ENCODE measurements at regions not wholly inside any gene's neighbourhood (a gene's known extent, or its start where the extent isn't known, plus 50 kb on each side); places are given as distances from the start of the nearest gene placed in this dataset.
A peak's percentile ranks its signal among the peaks of the same experiment; 100 is the strongest.

DNA sequence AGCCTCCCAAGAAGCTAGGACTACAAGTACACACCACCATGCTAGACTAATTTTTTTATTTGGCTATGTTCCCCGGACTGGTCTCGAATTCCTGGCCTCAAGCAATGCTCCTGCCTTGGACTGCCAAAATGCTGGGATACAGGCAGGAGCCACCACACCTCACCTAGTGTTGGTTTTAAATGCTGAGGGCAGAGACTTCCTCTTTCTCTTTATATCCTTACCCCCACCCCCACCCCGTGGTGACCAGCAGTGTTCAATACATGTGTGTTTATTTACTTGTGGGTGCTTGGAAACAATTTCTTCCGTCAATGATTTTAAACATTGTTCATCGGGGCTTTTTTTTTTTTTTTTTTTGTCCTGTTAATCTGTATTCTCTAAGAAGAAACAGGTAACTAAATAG is 158.9 kb downstream of the ZBTB18 start:
- Mint-ChIP-seq H3K4me3 (no peak overlapping the region), H3K36me3 (ENCODE audit: low read depth) (no peaks in the 10 kb centered on the region), H3K27ac (no peak overlapping the region), H3K27me3 (peaks cover 10% of the 10 kb centered on the region), H3K4me1 (no peaks in the 10 kb centered on the region)
- ATAC-seq (no peak), DNase-seq (no peak)
- no peaks in the 10 kb centered on the region for H3K9me3 ChIP-seq (ENCODE audit: control insufficient read depth, low read length, poor library complexity, severe bottlenecking)

DNA sequence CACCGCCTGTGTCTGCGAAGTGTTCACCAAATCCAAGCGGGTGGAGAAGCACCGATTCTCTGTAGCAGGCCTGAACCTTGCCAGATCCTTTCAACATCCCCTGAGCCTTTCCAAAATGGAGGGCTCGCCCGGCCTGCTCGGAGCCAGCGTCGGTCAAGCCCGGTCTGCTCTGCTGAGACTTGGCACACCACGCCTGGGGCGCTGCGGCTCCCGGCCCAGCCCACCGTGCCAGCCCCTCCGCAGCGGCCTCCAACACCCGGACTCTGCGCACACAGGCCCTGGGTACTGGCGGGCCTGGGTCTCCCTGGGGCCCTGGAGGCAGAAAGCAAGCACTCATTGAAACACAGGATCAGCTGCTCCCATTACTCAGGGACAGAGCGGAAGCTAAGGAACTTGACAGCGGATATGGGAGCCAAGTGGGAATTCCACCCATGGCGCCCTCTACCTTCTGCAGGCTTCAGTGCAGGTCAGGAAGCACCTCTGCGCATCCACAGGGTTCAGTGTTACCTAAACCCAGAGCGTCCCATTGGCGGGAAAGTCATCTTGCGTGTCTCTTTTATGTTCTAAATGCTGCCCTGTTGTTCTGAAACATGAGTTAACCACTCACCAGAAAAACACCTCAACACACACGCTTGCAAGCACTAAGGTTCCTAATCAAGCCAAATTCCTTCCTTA is 159.9 kb downstream of the ZBTB18 start:
- Mint-ChIP-seq H3K27ac (no peak overlapping the region), H3K27me3 (peaks cover 16% of the 10 kb centered on the region), H3K36me3 (ENCODE audit: low read depth) (no peaks in the 10 kb centered on the region), H3K4me3 (no peak overlapping the region), H3K4me1 (no peaks in the 10 kb centered on the region)
- no peak for ATAC-seq
- no peaks in the 10 kb centered on the region for H3K9me3 ChIP-seq (ENCODE audit: control insufficient read depth, low read length, poor library complexity, severe bottlenecking)
- DNase-seq: no peak

DNA sequence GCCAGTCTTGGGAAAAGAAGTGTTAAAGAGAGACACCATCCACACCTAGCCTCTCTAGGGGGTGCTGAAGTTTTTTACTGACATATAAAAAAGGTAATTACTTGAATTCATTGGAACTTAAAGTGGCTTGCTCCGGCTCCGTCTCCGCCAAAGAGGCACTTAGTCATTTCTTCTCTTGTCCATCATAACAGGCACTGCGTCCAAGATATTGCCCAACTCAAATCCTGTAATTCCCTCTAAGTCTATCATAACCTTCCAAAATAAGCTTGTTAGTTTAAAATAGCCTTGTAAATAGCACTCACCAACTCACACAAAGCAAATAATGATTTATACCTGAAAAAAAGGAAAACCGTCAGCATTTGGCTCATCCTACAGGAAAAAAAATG is 160.5 kb downstream of the ZBTB18 start:
- Mint-ChIP-seq H3K4me3 (no peak overlapping the region), H3K4me1 (no peaks in the 10 kb centered on the region), H3K36me3 (ENCODE audit: low read depth) (no peaks in the 10 kb centered on the region), H3K27me3 (peaks cover 18% of the 10 kb centered on the region), H3K27ac (no peak overlapping the region)
- ATAC-seq: no peak
- no peaks in the 10 kb centered on the region for H3K9me3 ChIP-seq (ENCODE audit: control insufficient read depth, low read length, poor library complexity, severe bottlenecking)
- no peak for DNase-seq

DNA sequence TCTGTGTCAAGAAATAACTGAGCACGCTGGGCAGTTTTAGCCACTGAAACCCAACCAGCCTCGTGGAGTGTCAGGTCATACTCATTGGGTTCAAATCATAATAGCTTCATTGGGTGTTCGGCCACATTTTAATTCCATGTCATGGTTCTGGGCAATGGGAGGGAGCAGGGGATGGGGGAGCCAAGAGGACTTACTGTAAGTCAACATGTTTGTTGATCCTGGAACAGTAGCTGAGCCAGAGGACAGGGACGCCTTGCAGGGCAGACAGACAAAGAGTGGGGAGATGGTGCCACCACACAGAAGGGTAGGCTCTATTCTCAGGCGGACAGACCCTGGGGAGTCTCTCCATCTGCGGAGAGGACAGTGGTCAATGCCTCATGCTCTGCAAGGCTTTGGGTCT is 161.1 kb downstream of the ZBTB18 start:
- no peaks in the 10 kb centered on the region for H3K9me3 ChIP-seq (ENCODE audit: control insufficient read depth, low read length, poor library complexity, severe bottlenecking)
- no peak for ATAC-seq
- Mint-ChIP-seq H3K36me3 (ENCODE audit: low read depth) (no peaks in the 10 kb centered on the region), H3K4me1 (peaks cover 3% of the 10 kb centered on the region), H3K27ac (no peak overlapping the region), H3K27me3 (peaks cover 25% of the 10 kb centered on the region), H3K4me3 (no peak overlapping the region)
- no peak for DNase-seq

DNA sequence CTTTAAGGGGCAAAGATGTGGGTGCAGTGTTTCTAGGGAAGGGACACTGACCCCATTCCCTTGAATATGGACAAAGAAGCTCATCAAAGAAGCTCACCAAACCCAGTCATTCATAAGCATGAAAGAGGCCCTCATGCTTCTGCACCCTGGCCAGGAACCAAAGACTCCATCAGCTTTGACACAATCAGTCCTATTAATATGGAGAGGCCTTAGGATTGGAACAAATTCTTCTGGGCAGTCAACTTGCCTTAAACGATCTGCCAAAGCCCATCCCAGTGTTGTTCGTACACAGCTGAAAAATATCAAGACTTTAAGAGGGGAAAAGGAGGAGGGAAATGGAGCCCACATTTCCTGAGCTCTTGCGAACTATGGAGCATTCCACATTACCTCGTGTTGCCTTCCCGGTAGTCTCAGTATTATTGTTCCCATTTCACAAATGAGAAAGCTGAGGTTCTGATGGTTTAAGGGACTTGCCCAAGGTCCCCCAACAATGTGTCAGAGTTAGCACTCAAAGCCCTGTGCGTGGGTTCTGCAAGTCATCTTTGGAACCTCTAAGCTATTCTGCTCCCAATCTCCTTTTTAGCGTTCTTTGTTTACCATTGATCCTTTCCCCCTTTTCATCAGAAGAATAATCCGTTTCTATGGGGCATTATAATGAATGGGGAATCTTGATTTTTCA is 161.9 kb downstream of the ZBTB18 start:
- no peaks in the 10 kb centered on the region for H3K9me3 ChIP-seq (ENCODE audit: control insufficient read depth, low read length, poor library complexity, severe bottlenecking)
- ATAC-seq (no peak), DNase-seq (no peak)
- H3K27me3 Mint-ChIP-seq: peaks cover 32% of the 10 kb centered on the region
- peaks cover 3% of the 10 kb centered on the region for H3K4me1 Mint-ChIP-seq
- no peak overlapping the region for H3K4me3 Mint-ChIP-seq
- H3K27ac Mint-ChIP-seq: no peak overlapping the region
- H3K36me3 Mint-ChIP-seq (ENCODE audit: low read depth): no peaks in the 10 kb centered on the region

DNA sequence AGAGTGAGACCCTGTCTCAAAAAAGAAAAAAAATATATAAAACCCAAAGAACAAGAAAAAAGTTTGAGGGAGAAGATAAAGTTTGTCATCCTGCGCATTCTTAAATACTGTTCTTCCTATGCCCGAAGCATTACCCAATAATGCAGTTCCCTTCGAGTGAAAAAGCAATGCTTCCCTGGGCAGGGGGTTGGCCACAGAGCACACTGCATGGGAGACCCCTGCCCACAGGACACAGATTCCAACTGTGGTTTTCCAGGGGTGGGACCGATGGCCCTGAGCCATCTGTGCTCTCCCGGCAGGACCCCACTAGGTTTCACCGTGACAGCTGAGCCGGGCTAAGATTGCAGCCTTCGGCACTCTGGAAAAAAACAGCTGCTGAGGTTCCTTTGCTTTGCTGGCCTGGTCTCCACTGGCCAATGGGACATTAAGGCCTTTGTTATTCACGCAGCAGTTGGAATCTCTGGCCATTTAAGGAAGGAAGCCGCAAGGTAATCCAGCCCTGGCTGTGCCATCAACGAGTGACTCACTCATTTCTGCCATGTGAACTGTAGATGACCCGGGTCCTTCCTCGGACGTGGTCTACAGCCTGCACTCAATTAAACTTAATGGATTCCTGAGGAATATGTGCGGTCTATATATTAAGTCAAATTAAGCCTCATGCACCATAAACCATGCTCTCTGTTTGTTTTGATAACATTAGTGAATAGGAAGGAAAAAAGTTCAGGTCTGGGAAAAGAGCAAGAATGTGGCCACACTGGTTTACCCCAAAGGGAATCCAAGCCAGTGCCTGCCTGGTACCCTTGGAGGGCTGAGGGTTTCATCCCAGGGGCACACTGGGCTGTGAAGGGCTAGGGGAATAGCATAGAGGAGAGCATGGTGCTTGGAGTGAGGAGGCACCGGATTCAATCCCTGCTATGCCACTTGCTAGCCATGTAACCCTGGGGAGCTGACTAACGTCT is 163.2 kb downstream of the ZBTB18 start:
- peaks cover 3% of the 10 kb centered on the region for H3K4me1 Mint-ChIP-seq
- peaks cover 38% of the 10 kb centered on the region for H3K27me3 Mint-ChIP-seq
- no peaks in the 10 kb centered on the region for H3K36me3 Mint-ChIP-seq (ENCODE audit: low read depth)
- H3K27ac Mint-ChIP-seq: no peak overlapping the region
- DNase-seq (no peak), ATAC-seq (no peak)
- H3K4me3 Mint-ChIP-seq: no peak overlapping the region
- H3K9me3 ChIP-seq (ENCODE audit: control insufficient read depth, low read length, poor library complexity, severe bottlenecking): no peaks in the 10 kb centered on the region

DNA sequence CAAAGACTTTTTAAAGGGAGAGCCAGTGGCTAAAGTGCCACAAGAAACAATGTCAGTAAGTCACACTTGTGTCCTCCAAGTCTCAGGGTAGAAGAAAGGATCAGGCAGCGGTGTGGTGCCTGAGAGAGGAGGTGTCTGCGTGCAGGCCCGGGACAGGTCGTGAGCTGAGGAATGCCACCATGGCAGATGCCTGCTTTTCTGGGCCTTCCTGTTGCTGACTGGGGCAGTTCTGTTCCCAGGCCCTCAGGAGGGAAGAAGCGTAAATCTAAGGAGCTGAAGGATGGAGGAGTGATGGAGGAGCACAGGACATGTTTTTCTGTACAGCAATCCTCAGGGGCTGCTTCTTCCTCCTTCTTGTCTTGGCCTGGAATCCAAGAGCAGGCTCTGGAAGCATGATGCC is 165.8 kb downstream of the ZBTB18 start:
- DNase-seq: no peak
- peak overlapping the region; percentile 45 for H3K27ac Mint-ChIP-seq
- H3K4me1 Mint-ChIP-seq: peaks cover 3% of the 10 kb centered on the region
- no peaks in the 10 kb centered on the region for H3K36me3 Mint-ChIP-seq (ENCODE audit: low read depth)
- no peak overlapping the region for H3K4me3 Mint-ChIP-seq
- H3K9me3 ChIP-seq (ENCODE audit: control insufficient read depth, low read length, poor library complexity, severe bottlenecking): no peaks in the 10 kb centered on the region
- ATAC-seq: no peak
- H3K27me3 Mint-ChIP-seq: peaks cover 57% of the 10 kb centered on the region

DNA sequence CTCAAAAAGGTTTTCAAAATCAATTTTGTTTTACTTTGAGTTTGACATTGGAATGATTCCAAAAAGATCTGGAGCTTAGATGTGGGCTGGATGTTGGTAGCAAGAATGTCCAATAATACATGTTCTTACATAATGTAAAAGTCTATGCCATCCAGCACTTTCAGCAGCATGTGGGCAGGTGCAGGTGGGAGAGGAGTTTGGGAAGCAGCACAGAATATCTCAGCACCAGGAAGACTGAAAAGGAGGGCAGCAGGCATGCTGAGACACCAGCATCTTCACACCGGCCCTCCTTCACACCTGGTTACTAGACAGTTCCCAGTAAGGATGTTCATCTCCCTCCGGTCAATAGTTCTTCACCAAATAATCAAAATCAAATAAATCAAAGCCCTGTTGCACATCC is 166.6 kb downstream of the ZBTB18 start:
- H3K27ac Mint-ChIP-seq: no peak overlapping the region
- no peaks in the 10 kb centered on the region for H3K36me3 Mint-ChIP-seq (ENCODE audit: low read depth)
- H3K9me3 ChIP-seq (ENCODE audit: control insufficient read depth, low read length, poor library complexity, severe bottlenecking): no peaks in the 10 kb centered on the region
- no peak overlapping the region for H3K4me3 Mint-ChIP-seq
- peaks cover 57% of the 10 kb centered on the region for H3K27me3 Mint-ChIP-seq
- ATAC-seq (no peak), DNase-seq (no peak)
- H3K4me1 Mint-ChIP-seq: peaks cover 3% of the 10 kb centered on the region

DNA sequence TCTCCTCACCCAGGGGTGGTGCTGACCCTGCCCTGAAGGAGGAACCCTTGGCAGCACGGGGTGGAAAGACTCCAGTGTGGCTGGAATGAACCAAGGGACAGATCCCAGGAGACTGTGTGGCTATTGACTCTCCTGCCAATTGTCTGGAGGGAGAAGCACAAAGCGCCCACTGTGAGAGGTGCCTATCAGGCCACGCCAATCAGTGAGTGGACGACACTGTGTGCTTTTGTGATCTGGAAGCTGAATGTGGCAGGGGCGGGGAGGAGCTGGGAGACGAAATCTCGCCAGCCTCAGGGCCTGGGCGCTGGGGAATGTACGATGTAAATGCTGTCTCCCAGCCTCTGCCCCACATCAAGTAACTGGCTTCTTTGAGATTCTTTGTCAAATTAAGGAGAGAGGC is 167.1 kb downstream of the ZBTB18 start:
- Mint-ChIP-seq H3K27ac (no peak overlapping the region), H3K27me3 (peaks cover 57% of the 10 kb centered on the region), H3K36me3 (ENCODE audit: low read depth) (no peaks in the 10 kb centered on the region), H3K4me3 (no peak overlapping the region), H3K4me1 (peaks cover 3% of the 10 kb centered on the region)
- H3K9me3 ChIP-seq (ENCODE audit: control insufficient read depth, low read length, poor library complexity, severe bottlenecking): no peaks in the 10 kb centered on the region
- DNase-seq (no peak), ATAC-seq (no peak)

DNA sequence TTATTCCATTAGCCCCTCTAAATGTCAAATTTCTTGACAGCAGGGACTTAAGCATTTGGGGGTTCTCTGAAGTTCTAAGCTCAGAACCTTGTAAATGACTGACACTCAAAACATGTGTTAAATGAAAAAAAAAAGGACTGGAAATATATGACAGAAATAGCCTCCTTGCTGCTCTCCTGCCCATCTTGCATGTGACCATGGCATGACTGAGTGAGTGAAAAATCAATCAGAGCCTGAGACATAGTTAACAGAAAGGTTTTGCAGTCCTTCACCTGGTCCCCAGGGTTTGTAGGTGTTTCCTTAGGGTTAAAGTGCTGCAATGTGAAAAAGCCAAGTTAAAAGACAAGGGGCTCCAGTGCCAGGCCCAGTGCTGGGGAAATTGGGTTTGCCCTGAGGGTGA is 168.1 kb downstream of the ZBTB18 start:
- no peak overlapping the region for H3K4me3 Mint-ChIP-seq
- DNase-seq (no peak), ATAC-seq (no peak)
- H3K27ac Mint-ChIP-seq: no peak overlapping the region
- peaks cover 57% of the 10 kb centered on the region for H3K27me3 Mint-ChIP-seq
- no peaks in the 10 kb centered on the region for H3K36me3 Mint-ChIP-seq (ENCODE audit: low read depth)
- peaks cover 3% of the 10 kb centered on the region for H3K4me1 Mint-ChIP-seq
- H3K9me3 ChIP-seq (ENCODE audit: control insufficient read depth, low read length, poor library complexity, severe bottlenecking): no peaks in the 10 kb centered on the region

DNA sequence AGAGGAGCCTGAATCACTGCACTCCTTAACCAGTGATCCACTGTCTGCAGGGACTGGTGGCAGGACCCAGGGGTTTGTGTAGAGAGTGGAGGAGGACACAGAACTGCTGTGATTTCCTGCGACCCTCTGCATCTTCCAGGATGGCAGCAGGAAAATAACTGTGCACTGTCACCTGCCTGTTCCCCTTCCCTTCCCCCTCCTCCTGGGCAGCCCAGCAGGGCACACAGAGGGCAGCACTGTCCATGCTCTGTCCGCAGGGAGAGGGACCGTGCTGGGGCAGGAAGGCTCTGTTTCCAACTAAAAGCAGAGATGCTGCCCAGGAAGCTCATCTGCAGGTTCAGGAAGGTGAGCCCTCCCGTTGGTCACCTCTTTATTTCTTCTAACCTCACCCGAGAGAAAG is 168.7 kb downstream of the ZBTB18 start:
- no peak for DNase-seq
- H3K27ac Mint-ChIP-seq: no peak overlapping the region
- H3K4me1 Mint-ChIP-seq: peaks cover 3% of the 10 kb centered on the region

DNA sequence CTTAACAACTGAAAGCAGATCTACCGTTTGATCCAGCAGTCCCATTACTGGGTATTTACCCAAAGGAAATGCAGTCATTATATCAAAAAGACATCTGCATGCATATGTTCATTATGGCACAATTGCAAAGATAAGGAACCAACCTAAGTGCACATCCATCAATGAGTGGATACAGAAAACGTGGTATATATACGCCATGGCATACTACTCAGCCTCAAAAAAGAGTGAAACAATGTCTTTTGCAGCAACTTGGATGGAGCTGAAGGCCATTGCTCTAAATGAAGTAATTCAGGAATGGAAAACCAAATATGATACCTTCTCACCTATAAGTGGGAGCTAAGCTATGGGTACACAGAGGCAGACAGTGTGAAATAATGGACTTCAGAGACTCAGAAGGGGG is 169.3 kb downstream of the ZBTB18 start:
- H3K4me1 Mint-ChIP-seq: peaks cover 3% of the 10 kb centered on the region
- ATAC-seq: no peak
- H3K27me3 Mint-ChIP-seq: peaks cover 47% of the 10 kb centered on the region
- H3K27ac Mint-ChIP-seq: no peak overlapping the region
- no peak overlapping the region for H3K4me3 Mint-ChIP-seq
- no peak for DNase-seq
- no peaks in the 10 kb centered on the region for H3K9me3 ChIP-seq (ENCODE audit: control insufficient read depth, low read length, poor library complexity, severe bottlenecking)
- no peaks in the 10 kb centered on the region for H3K36me3 Mint-ChIP-seq (ENCODE audit: low read depth)

More for the DNA sequence above, 168.7 kb downstream of the ZBTB18 start:
- Mint-ChIP-seq H3K4me3 (no peak overlapping the region), H3K27me3 (peaks cover 53% of the 10 kb centered on the region), H3K36me3 (ENCODE audit: low read depth) (no peaks in the 10 kb centered on the region)
- ATAC-seq: no peak
- no peaks in the 10 kb centered on the region for H3K9me3 ChIP-seq (ENCODE audit: control insufficient read depth, low read length, poor library complexity, severe bottlenecking)

DNA sequence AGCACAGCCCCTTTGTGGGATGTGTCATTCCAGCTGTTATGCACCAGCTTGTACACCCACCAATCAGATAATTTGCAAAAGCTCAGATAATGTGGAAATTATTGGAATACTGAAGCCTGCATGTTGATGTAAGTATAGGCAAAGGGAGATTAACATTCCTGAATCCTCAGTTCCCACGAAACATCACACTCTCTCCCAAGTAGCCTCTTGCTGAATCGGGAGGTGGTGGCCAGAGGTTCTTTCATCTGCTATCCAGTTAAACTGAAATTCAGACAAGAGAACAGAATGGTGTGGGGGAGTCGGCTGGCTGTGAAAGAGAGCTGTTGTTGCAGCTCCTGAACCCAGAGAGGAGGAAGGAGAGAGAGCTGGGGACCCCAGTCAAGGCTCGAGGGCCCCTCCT is 170.9 kb downstream of the ZBTB18 start:
- no peak overlapping the region for H3K4me3 Mint-ChIP-seq
- DNase-seq (no peak), ATAC-seq (no peak)
- H3K27ac Mint-ChIP-seq: no peak overlapping the region
- no peaks in the 10 kb centered on the region for H3K4me1 Mint-ChIP-seq
- H3K36me3 Mint-ChIP-seq (ENCODE audit: low read depth): no peaks in the 10 kb centered on the region
- H3K9me3 ChIP-seq (ENCODE audit: control insufficient read depth, low read length, poor library complexity, severe bottlenecking): no peaks in the 10 kb centered on the region
- H3K27me3 Mint-ChIP-seq: peaks cover 49% of the 10 kb centered on the region
